Memory B cell (primary cell): ENCODE measurements at regions not wholly inside any gene's neighbourhood (a gene's known extent, or its start where the extent isn't known, plus 50 kb on each side); places are given as distances from the start of the nearest gene placed in this dataset.

Source experiments
- ATAC-seq: fragments of 150-1000 bp; cut with Tn5 transposase; 2 replicates; pipeline ENCODE4 v1.10.0; 2021; ENCODE audit warnings: low read depth, mild to moderate bottlenecking, moderate library complexity
- DNase-seq, 2 donors: peaks; one replicate each; pipeline ENCODE4 v3.0.0; 2022; ENCODE audit warnings: low spot score in 2 of 2
- H3K27ac Mint-ChIP-seq: one replicate; pipeline ENCODE4 v1.8.0; 2022; ENCODE audit warnings: mild to moderate bottlenecking, moderate library complexity, mixed read lengths
- H3K27me3 Mint-ChIP-seq: one replicate; pipeline ENCODE4 v1.8.0; 2022; ENCODE audit warnings: mixed read lengths
- H3K36me3 Mint-ChIP-seq: one replicate; pipeline ENCODE4 v1.8.0; 2022; ENCODE audit warnings: mild to moderate bottlenecking, mixed read lengths
- H3K4me1 Mint-ChIP-seq: one replicate; pipeline ENCODE4 v1.8.0; 2022; ENCODE audit warnings: mixed read lengths
- H3K4me3 Mint-ChIP-seq: one replicate; pipeline ENCODE4 v1.8.0; 2022; ENCODE audit warnings: mild to moderate bottlenecking, moderate library complexity, mixed read lengths
- H3K9me3 Mint-ChIP-seq: one replicate; pipeline ENCODE4 v1.8.0; 2022; ENCODE audit warnings: mixed read lengths

DNA sequence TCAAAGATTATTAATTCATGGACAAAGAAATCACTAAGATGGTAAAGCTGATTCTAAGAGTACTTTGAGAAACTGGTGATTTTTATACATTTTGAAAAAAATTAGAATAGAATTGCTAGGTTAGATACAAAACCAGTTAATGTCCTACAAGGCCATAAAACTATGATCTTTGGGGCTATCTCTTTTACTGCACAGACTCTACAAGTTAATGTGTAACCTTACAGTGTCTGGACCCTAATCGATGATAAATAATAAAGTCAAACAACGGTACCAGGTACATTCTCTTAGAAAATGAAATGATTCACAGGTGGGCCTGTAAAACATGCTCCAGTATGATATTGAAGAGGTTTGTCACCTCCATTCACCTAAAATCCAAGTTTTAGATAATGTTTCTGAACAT, 199.8 kb upstream of the LYZL1 start:
- Mint-ChIP-seq H3K4me3 (no peak overlapping the region), H3K27me3 (peaks cover 2% of the 10 kb centered on the region), H3K4me1 (no peaks in the 10 kb centered on the region), H3K9me3 (peaks cover 7% of the 10 kb centered on the region), H3K27ac (no peak overlapping the region), H3K36me3 (peaks cover 2% of the 10 kb centered on the region)
- no peak for DNase-seq
- no peak for ATAC-seq

DNA sequence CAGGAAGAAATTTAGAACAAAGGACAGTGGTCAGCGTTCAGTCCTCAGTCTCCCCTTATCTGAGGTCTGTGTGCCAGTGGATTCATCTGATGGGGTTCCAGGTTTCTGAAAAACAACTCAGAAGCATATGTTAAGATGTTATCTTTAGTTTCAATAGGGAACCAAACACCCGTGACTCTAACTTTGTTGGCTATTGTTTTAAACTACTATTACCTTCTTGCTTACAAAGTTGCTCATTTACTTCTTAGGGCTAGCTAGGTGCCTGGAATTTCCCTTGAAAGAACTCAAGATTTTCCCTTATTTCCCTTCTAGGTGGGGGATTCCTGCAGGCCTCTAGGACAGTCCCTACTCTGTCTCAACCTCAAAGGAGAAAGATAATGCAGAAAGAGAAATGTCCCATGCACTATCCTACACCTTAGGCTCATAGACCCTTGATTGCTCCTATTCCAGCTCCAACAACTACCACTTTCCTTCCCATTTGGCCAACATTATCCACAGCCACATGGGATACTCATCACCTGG, 192.5 kb upstream of the LYZL1 start:
- Mint-ChIP-seq H3K27me3 (peaks cover 2% of the 10 kb centered on the region), H3K9me3 (peaks cover 4% of the 10 kb centered on the region), H3K27ac (no peak overlapping the region), H3K36me3 (no peaks in the 10 kb centered on the region), H3K4me3 (no peak overlapping the region), H3K4me1 (no peaks in the 10 kb centered on the region)
- DNase-seq (no peak), ATAC-seq (no peak)

DNA sequence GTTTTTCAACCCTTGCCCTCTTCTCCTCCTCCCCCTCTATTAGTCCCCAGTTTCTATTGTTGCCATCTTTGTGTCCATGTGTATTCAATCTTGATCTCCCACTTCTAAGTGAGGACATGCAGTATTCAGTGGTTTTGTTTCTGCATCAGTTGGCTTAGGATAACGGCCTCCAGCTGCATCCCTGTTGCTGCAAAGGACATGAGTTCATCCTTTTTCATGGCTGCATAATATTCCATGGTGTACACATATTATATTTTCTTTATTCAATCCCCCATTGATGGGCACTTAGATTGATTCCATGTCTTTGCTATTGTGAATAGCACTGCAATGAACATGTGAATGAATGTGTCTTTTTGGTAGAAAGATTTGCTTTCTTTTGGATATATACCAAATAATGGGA, 190.4 kb upstream of the LYZL1 start:
- Mint-ChIP-seq H3K36me3 (no peaks in the 10 kb centered on the region), H3K9me3 (peaks cover 5% of the 10 kb centered on the region), H3K27me3 (peaks cover 2% of the 10 kb centered on the region), H3K4me3 (no peak overlapping the region), H3K27ac (no peak overlapping the region), H3K4me1 (no peaks in the 10 kb centered on the region)
- no peak for DNase-seq
- no peak for ATAC-seq

DNA sequence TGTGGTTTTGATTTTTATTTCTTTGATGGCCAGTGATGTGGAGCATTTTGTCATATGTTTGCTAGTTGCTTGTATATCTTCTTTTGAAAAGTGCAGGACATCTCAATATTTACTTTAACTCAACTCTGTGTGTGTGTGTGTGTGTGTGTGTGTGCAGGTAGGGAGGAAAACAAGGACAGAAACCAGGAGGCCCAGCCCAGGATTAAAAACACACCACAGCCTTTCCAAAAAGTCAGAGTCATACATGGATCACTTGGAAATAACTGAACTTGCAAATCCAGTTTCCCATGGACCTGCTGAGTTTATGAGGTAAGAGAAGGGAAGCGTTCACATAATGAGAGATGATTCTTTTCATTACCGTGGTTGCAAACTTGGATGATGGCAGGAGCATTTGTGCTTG, 189.9 kb upstream of the LYZL1 start:
- H3K36me3 Mint-ChIP-seq: no peaks in the 10 kb centered on the region
- H3K9me3 Mint-ChIP-seq: peaks cover 3% of the 10 kb centered on the region
- peaks cover 2% of the 10 kb centered on the region for H3K27me3 Mint-ChIP-seq
- no peak for DNase-seq
- no peaks in the 10 kb centered on the region for H3K4me1 Mint-ChIP-seq
- H3K27ac Mint-ChIP-seq: no peak overlapping the region
- ATAC-seq: no peak
- H3K4me3 Mint-ChIP-seq: no peak overlapping the region

DNA sequence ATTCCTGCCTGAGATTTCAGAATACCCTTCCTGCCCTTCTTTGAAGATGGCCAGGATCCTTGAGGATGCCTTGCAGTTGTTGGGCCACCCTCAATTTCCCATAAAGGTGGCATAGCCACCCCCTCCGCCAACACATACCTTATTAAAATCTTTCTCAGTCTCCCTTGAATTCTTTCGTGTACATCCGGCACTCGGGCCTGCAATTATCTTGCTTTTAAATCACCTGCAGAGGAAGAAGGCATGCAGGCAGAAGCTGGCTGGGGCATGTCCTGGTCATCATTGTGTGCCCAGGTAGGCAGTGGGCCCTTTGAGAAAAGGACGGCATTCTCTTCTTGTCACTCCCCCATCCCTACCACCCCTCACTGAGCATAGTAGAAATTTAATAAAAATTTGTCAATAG, 189.5 kb upstream of the LYZL1 start:
- Mint-ChIP-seq H3K27ac (no peak overlapping the region), H3K4me3 (no peak overlapping the region), H3K9me3 (peaks cover 4% of the 10 kb centered on the region), H3K4me1 (no peaks in the 10 kb centered on the region), H3K36me3 (no peaks in the 10 kb centered on the region), H3K27me3 (peaks cover 4% of the 10 kb centered on the region)
- ATAC-seq (no peak), DNase-seq (no peak)

DNA sequence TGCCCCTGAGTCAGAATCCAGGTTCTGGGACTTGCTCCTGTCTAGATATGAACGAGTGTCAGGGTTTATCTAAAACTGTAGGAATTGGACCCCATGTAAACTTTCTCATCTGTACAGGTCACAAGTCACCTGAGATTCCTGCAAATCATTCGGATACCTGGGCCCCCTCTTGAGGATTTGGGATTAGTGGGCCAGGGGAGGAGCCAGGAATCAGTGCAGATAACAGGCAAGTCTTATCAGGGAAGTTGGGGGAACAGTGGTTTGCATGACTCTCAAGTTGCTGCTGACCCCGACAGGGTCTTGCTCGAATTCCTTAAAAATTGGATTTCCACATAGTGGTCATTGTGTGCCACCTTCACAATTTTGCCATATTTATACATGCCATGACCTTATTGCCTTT, 188.4 kb upstream of the LYZL1 start:
- Mint-ChIP-seq H3K36me3 (no peaks in the 10 kb centered on the region), H3K27me3 (peaks cover 4% of the 10 kb centered on the region), H3K9me3 (peaks cover 4% of the 10 kb centered on the region), H3K4me1 (no peaks in the 10 kb centered on the region), H3K27ac (no peak overlapping the region), H3K4me3 (no peak overlapping the region)
- DNase-seq (no peak), ATAC-seq (no peak)

DNA sequence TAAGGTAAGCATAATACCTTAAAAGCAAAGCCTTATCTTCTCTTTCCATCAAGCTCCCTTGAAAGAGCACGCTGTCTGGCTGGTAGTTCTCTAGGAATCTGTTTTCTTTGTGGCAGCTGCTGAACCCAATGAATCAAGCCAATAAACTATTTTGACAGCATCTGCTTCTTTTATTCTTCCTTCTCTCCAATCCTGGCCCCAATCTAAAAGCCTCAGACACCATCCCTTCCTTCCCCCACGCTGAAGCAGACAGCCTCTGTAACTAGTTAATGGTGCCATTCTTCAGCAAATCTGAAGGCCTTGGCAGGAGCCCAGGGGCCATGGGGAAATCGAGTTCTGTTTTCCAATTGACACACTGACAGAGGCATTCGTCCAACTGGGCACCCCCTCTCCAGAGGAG, 186.6 kb upstream of the LYZL1 start:
- Mint-ChIP-seq H3K9me3 (peaks cover 4% of the 10 kb centered on the region), H3K4me1 (no peaks in the 10 kb centered on the region), H3K4me3 (no peak overlapping the region), H3K36me3 (no peaks in the 10 kb centered on the region), H3K27me3 (peaks cover 4% of the 10 kb centered on the region), H3K27ac (no peak overlapping the region)
- DNase-seq (no peak), ATAC-seq (no peak)

DNA sequence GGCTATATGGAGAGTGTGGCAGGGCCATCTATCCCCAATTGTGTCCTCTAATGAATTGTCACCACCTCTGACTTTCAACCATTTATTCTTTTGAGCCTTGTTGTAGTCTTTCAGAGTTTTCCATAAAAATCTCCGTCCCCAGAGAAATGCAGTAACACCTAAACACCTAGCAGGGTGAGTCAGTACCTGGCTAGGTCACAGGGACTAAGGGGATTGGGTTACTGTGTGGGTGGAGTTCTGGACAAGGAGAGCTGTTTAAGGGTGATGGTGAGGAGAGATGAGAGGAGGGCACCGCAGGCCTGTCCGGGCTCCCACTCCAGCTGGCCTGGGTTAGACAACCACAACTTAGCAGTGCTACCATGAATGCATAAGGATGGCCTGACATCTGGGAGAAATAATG, 186.2 kb upstream of the LYZL1 start:
- ATAC-seq (no peak), DNase-seq (no peak)
- no peaks in the 10 kb centered on the region for H3K36me3 Mint-ChIP-seq
- H3K27me3 Mint-ChIP-seq: peaks cover 4% of the 10 kb centered on the region
- H3K9me3 Mint-ChIP-seq: peaks cover 4% of the 10 kb centered on the region
- H3K27ac Mint-ChIP-seq: no peak overlapping the region
- H3K4me1 Mint-ChIP-seq: no peaks in the 10 kb centered on the region
- H3K4me3 Mint-ChIP-seq: no peak overlapping the region

DNA sequence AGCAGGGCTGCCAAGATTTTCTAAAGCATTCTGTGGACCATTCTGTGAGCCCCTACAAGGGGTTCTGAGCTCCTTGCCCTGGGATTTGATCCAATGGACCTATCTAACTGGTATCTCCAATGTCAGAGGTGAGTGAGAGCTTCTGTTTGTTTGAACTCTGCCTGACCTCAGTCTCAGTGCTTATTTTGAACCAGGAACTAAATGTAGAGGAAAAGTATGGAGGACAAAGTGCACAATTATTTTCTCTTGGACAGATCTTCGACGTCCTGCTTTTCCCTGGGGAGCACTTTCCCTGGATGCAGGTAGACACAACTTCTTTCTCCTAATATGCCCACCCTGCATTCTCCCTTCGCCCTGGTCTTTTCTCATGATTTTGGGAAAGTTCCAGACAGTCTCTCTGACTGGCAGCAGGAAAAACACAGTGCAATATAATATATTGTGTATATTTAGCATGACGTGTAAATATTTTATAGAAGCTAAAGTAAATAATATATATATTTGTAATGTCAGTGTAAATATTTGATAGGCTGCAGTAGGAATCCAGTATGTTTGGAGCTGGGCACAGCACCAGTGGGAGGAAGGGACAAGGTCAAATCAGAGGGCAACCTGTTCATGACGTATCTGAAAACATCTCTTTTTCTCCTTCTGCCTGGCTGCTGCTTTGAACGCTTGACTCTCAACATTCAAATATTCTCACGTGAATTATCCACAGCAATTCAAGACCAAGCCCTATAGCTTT, 184.0 kb upstream of the LYZL1 start:
- Mint-ChIP-seq H3K36me3 (no peaks in the 10 kb centered on the region), H3K4me1 (no peaks in the 10 kb centered on the region), H3K27me3 (peaks cover 4% of the 10 kb centered on the region), H3K27ac (no peak overlapping the region), H3K9me3 (peaks cover 4% of the 10 kb centered on the region), H3K4me3 (no peak overlapping the region)
- ATAC-seq (no peak), DNase-seq (no peak)

DNA sequence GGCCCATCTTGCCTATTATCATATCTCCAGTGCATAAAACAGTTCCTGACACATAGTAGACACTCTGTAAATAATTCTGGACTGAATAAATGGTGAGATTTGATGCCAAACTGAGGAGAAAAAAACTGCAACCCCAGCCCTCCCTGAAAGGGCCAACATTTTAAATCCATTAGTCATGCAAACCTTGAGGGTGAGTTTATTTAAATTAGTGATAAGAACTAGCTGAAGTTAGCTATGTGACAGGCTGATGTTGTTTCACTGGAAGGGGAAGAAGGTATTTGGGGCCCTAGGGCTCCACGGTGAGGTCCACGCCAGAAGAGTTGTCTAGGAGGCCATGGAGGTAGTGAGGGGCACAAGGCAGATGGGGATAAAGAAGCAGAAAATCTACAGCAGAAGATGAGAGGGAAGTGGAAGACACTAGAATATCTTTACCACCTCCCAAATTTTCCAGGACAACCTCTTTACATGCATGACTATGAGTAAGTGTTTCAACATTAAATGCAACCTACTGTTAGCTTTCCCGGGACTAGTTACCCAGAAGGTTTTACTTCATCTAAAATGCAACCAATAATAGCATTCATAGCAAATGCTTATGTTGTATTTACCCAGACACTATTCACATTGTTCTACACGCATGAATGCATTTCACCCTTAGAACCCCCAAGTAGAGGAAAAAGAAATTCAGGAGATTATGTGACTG, 183.2 kb upstream of the LYZL1 start:
- Mint-ChIP-seq H3K9me3 (peaks cover 4% of the 10 kb centered on the region), H3K27me3 (peaks cover 4% of the 10 kb centered on the region), H3K4me1 (no peaks in the 10 kb centered on the region), H3K4me3 (no peak overlapping the region), H3K27ac (no peak overlapping the region), H3K36me3 (no peaks in the 10 kb centered on the region)
- ATAC-seq: no peak
- no peak for DNase-seq

DNA sequence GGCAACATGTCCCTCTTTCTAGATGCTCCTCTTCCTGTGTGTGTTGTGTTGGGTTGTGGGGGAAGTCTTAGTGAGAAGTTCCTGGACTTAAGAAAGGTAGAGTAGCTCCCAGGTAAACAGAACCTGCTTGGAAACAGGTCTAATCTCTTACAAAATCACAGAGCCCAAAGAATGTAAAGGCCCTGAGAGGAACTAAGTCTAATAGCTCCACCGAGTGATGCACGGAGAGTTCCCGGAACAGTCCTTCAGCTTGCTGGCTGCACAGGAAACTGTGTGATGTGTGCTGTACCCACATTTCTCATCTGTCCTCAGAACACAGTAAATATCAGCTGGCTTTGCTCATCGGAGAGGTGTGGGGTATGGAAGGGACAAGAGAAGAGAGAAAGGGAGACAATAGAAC, 182.6 kb upstream of the LYZL1 start:
- H3K4me1 Mint-ChIP-seq: no peaks in the 10 kb centered on the region
- H3K27ac Mint-ChIP-seq: no peak overlapping the region
- H3K4me3 Mint-ChIP-seq: no peak overlapping the region
- no peak for DNase-seq
- no peaks in the 10 kb centered on the region for H3K36me3 Mint-ChIP-seq
- peaks cover 2% of the 10 kb centered on the region for H3K27me3 Mint-ChIP-seq
- ATAC-seq: no peak
- peaks cover 4% of the 10 kb centered on the region for H3K9me3 Mint-ChIP-seq

DNA sequence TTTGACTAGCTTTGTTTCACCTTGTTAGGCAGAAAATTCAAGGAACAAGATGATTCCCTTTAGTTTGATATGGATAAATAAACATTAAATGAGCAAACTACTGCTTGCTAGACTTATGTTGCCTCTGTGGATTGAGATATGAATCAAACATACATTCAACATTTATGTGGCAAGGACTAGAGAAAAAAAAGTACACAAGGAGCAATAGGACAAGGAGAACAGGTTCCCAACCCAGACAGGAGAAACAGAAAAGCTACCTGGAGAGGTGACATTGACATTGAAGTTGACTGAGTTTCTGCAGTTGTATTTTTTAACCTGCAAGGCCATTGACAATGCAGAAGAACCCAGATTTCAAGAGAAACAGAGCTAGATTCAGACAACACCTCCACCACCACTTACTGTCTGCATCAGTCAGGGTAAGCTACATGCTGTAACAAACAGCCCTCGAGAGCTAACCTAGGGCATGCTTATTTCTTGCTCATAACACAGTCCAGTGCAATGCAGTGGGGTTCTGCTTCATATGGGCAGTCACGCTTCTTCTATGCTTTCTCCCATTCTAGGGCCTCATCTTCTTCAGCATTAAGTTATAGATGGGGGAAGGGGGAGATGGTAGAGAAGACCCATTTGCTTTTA, 180.9 kb upstream of the LYZL1 start:
- Mint-ChIP-seq H3K4me1 (no peaks in the 10 kb centered on the region), H3K27ac (no peak overlapping the region), H3K27me3 (peaks cover 5% of the 10 kb centered on the region), H3K9me3 (peaks cover 2% of the 10 kb centered on the region), H3K4me3 (no peak overlapping the region), H3K36me3 (no peaks in the 10 kb centered on the region)
- DNase-seq: no peak
- ATAC-seq: no peak

DNA sequence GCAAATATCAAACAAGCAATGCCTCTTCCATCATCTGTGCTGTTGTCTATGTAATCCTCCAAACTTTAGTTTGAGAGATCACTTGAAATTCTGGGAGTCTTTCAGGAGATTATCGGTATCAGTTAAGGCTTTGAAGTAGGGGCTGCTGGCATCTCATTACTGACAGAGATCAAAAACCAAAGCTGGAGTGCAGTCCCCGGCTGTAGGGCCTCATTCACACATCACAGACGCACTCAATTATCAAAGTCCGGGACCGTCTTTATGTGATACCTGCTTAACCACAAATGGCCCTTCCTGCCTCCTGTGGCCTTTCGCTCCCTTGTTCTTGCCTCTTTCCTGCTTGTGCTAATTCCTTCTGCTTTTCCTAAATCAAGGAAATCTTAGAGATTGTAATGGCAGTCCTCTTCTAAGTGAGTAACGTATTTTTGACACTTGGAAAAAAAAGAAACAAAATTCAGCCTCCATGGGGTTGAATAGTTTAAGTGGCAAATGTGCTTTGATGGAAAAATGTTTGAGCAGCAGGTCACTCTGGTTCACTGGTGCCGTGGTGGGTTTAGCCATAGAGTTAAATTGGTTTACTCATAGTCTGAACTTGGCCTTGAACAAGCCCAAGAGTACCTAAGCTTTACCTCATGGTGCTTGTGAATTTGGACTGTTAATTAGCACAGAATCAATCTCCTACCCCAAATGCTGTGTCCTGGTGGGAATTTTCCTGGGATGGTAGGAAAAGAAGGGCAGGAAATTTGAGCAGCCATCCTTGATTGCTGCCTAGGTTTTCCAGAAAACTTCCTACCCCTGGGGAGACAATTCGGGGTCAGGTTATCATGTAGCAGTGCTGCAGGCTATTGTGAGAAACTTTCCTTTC, 178.9 kb upstream of the LYZL1 start:
- no peaks in the 10 kb centered on the region for H3K36me3 Mint-ChIP-seq
- no peaks in the 10 kb centered on the region for H3K4me1 Mint-ChIP-seq
- peaks cover 3% of the 10 kb centered on the region for H3K27me3 Mint-ChIP-seq
- peaks cover 1% of the 10 kb centered on the region for H3K9me3 Mint-ChIP-seq
- no peak overlapping the region for H3K27ac Mint-ChIP-seq
- H3K4me3 Mint-ChIP-seq: no peak overlapping the region
- ATAC-seq (no peak), DNase-seq (no peak)
